GM12878 (cell line): ENCODE measurements at regions not wholly inside any gene's neighbourhood (a gene's known extent, or its start where the extent isn't known, plus 50 kb on each side); places are given as distances from the start of the nearest gene placed in this dataset.

Source experiments
- ATAC-seq: fragments of 200-7000 bp; cut with Tn5 transposase; 3 replicates; pipeline ENCODE4 v1.9.1; 2020; ENCODE audit warnings: mild to moderate bottlenecking, moderate library complexity
- BruUV-seq: library from RNA; stranded (reverse); fragments of 400-500 nt; replicated peaks from 2 replicates; lab custom pipeline; 2021; lab: Mats Ljungman, UMichigan
- CTCF ChIA-PET: fragments of 300-600 bp; sonication (Branson Sonifier 250); formaldehyde crosslinking; extraction: SDS; loops from one replicate; lab custom pipeline; 2021; ENCODE audit warnings: inconsistent platforms; lab: Yijun Ruan, JAX
- POLR2A ChIA-PET: fragments of 350-600 bp; formaldehyde crosslinking; extraction: SDS; loops from one replicate; lab custom pipeline; 2021; ENCODE audit warnings: inconsistent platforms; lab: Charles Lee
- RAD21 ChIA-PET: fragments of 300-600 bp; sonication (Branson Sonifier 250); formaldehyde crosslinking; loops from one replicate; lab custom pipeline; 2023; ENCODE audit warnings: antibody characterized with exemption; ENCODE audit not compliant: unreplicated experiment; lab: Charles Lee
- SMC1A ChIA-PET: fragments of 300-600 bp; sonication (Branson Sonifier 250); formaldehyde crosslinking; loops from one replicate; lab custom pipeline; 2023; ENCODE audit not compliant: unreplicated experiment, uncharacterized antibody; lab: Charles Lee
- DNase-seq: peaks from one replicate; pipeline ENCODE4 v3.0.0-alpha.2; 2011; ENCODE audit warnings: low read depth, low spot score
- FAIRE-seq: peaks from 3 replicates; lab custom pipeline; 2011; peaks lifted over from hg19 to GRCh38; lab: Jason Lieb, UNC
- H2AFZ ChIP-seq: 2 replicates; pipeline ENCODE4 v1.6.0; 2011; ENCODE audit warnings: low read depth, low read length, control low read depth; ENCODE audit not compliant: control insufficient read depth
- H3K27ac ChIP-seq: 2 replicates; pipeline ENCODE4 v1.5.1; 2011; ENCODE audit warnings: control low read depth; ENCODE audit not compliant: control insufficient read depth, insufficient read depth
- H3K27me3 ChIP-seq, 2 experiments: replicated peaks in 1 of 2; 2 replicates each; pipeline versions ENCODE4 v1.6.0 to v1.6.1; 2011; ENCODE audit warnings: low read length in 1 of 2; ENCODE audit not compliant: control insufficient read depth in 2 of 2, insufficient read depth in 2 of 2
- H3K36me3 ChIP-seq, 2 experiments: 2 replicates each; pipeline ENCODE4 v1.5.1; 2011; ENCODE audit warnings: low read length in 1 of 2; ENCODE audit not compliant: control insufficient read depth in 2 of 2, insufficient read depth in 2 of 2
- H3K4me1 ChIP-seq: 2 replicates; pipeline ENCODE4 v1.6.1; 2011; ENCODE audit warnings: mild to moderate bottlenecking, low read length, moderate library complexity, mixed read lengths; ENCODE audit not compliant: control insufficient read depth, insufficient read depth
- H3K4me2 ChIP-seq: 2 replicates; pipeline ENCODE4 v1.6.0; 2011; ENCODE audit warnings: control low read depth; ENCODE audit not compliant: control insufficient read depth, insufficient read depth
- H3K4me3 ChIP-seq: fragments of 200-600 bp; sonication (generic); 2 replicates; pipeline ENCODE4 v1.5.1; 2016
- H3K79me2 ChIP-seq: 2 replicates; pipeline ENCODE4 v1.6.0; 2011; ENCODE audit warnings: low read length; ENCODE audit not compliant: control insufficient read depth, insufficient read depth
- H3K9ac ChIP-seq: 2 replicates; pipeline ENCODE4 v1.8.0; 2011; ENCODE audit warnings: low read length, control low read depth, mixed read lengths; ENCODE audit not compliant: control insufficient read depth, insufficient read depth
- H3K9me3 ChIP-seq: replicated peaks from 3 replicates; pipeline ENCODE4 v1.5.1; 2011; ENCODE audit warnings: mild to moderate bottlenecking, low read length; ENCODE audit not compliant: control insufficient read depth, insufficient read depth
- H4K20me1 ChIP-seq: 2 replicates; pipeline ENCODE4 v1.6.0; 2011; ENCODE audit not compliant: control insufficient read depth, insufficient read depth
- NR2C2 ChIP-seq: IDR thresholded peaks from 2 replicates; pipeline ENCODE4 v1.6.1; 2011; ENCODE audit warnings: borderline replicate concordance, low read depth; ENCODE audit not compliant: control insufficient read depth, insufficient read length
- POLR2AphosphoS2 ChIP-seq: IDR thresholded peaks from 2 replicates; pipeline ENCODE4 v1.6.1; 2011; ENCODE audit warnings: low read depth, mild to moderate bottlenecking, low read length, improper control_type of control experiment, moderate library complexity
- RCOR1 ChIP-seq: conservative IDR thresholded peaks from 2 replicates; pipeline ENCODE4 v1.6.1; 2012; ENCODE audit warnings: low read depth, low read length, improper control_type of control experiment
- WGBS: methylation state at CpG from one replicate; pipeline ENCODE4 v1.1.6; 2016; ENCODE audit warnings: low lambda C conversion rate; ENCODE audit not compliant: insufficient replicate concordance, insufficient coverage; ENCODE audit errors: missing lambda C conversion rate; 5-methylcytosine and 5-hydroxymethylcytosine counted together
- in situ Hi-C: fragments of 300-500 bp; cut with MboI; formaldehyde crosslinking; loops from 9 replicates; pipeline ENCODE4 v1.14.3; 2018; ENCODE audit warnings: mixed read lengths
- intact Hi-C: fragments of 100-400 bp; cut with micrococcal nuclease; formaldehyde crosslinking; loops from one replicate; pipeline ENCODE4 v1.14.2; 2022; ENCODE audit not compliant: unreplicated experiment
- TF ChIP-seq, protein P1 (sequence below): IDR thresholded peaks from 2 replicates; pipeline ENCODE4 v1.6.1; 2011; ENCODE audit warnings: borderline replicate concordance, low read depth, mild to moderate bottlenecking, moderate library complexity, mixed read lengths, low read length; ENCODE audit not compliant: insufficient read depth; ENCODE audit errors: extremely low read length
- TF ChIP-seq, protein P2 (sequence below): fragments of 450-650 bp; formaldehyde crosslinking; IDR thresholded peaks from 2 replicates; pipeline ENCODE4 v1.4.0; 2022; ENCODE audit warnings: mild to moderate bottlenecking, moderate library complexity
- TF ChIP-seq, protein P3 (sequence below): fragments of 450-650 bp; IDR thresholded peaks from 2 replicates; pipeline ENCODE4 v1.6.1; 2018; ENCODE audit warnings: mild to moderate bottlenecking, low read depth, moderate library complexity; ENCODE audit not compliant: partially characterized antibody

DNA sequence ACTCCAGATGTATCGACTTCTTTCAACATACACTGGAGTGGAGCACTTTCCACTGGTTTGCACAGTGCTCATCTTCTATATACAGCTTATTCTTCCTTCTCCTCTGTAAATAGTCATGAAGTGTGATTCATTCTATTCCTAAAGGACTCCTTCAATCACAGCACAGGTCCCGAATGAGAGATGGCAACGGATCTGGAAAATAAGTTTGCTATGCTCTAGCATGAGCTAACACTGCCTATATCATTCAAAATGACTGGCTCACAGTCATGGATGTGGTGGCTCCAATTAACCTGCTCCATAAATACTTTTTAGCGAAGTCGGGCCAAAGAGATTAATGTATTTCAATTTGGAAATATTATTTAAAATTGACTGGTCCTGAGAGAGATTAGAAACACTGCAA, 272.1 kb upstream of the CDH6 start (continued):
- TF ChIP-seq RCOR1 (no peak), NR2C2 (no peak)
- TF ChIP-seq, all 136 proteins: peak for 0

DNA sequence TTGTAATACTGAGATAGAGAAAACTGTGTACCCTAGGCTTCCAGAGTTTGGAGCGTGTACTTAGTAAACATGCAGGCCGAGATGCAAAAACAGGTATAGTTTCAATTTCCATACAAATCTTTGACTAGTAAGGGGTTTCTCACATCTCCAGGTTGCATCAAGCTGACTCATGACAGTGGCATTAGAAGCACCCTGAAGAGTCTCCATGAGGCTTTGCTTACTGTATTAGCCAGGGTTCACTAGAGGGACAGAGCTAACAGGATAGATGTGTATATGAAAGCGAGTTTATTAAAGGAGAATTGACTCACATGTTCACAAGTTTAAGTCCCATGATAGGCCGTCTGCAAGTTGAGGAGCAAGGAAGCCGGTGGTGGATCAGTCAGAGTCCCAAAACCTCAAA, 275.3 kb upstream of the CDH6 start:
- H3K9ac ChIP-seq: no peak overlapping the region
- no peaks in the 10 kb centered on the region for H4K20me1 ChIP-seq
- H3K27ac ChIP-seq: no peak overlapping the region
- H3K36me3 ChIP-seq: no peaks in the 10 kb centered on the region
- CTCF ChIA-PET: no interaction called here
- SMC1A ChIA-PET: no interaction called here
- H3K79me2 ChIP-seq: no peaks in the 10 kb centered on the region
- intact Hi-C loops: no loop called here
- ATAC-seq: no peak
- no TSS peak for BruUV-seq
- no peaks in the 10 kb centered on the region for H3K4me1 ChIP-seq
- WGBS: 9% methylated on average over 5 of the region's 5 CpGs
- H3K27me3 ChIP-seq: no peaks in the 10 kb centered on the region
- FAIRE-seq: no peak
- RAD21 ChIA-PET: no interaction called here
- TF ChIP-seq, protein P1, sequence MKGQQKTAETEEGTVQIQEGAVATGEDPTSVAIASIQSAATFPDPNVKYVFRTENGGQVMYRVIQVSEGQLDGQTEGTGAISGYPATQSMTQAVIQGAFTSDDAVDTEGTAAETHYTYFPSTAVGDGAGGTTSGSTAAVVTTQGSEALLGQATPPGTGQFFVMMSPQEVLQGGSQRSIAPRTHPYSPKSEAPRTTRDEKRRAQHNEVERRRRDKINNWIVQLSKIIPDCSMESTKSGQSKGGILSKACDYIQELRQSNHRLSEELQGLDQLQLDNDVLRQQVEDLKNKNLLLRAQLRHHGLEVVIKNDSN: no peak
- TF ChIP-seq, protein P2, sequence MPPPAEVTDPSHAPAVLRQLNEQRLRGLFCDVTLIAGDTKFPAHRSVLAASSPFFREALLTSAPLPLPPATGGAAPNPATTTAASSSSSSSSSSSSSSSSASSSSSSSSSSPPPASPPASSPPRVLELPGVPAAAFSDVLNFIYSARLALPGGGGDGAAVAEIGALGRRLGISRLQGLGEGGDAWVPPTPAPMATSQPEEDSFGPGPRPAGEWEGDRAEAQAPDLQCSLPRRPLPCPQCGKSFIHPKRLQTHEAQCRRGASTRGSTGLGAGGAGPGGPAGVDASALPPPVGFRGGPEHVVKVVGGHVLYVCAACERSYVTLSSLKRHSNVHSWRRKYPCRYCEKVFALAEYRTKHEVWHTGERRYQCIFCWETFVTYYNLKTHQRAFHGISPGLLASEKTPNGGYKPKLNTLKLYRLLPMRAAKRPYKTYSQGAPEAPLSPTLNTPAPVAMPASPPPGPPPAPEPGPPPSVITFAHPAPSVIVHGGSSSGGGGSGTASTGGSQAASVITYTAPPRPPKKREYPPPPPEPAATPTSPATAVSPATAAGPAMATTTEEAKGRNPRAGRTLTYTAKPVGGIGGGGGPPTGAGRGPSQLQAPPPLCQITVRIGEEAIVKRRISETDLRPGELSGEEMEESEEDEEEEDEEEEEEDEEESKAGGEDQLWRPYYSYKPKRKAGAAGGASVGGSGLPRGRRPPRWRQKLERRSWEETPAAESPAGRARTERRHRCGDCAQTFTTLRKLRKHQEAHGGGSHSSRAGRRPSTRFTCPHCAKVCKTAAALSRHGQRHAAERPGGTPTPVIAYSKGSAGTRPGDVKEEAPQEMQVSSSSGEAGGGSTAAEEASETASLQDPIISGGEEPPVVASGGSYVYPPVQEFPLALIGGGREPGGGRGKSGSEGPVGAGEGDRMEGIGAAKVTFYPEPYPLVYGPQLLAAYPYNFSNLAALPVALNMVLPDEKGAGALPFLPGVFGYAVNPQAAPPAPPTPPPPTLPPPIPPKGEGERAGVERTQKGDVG: no peak
- TF ChIP-seq, protein P3, sequence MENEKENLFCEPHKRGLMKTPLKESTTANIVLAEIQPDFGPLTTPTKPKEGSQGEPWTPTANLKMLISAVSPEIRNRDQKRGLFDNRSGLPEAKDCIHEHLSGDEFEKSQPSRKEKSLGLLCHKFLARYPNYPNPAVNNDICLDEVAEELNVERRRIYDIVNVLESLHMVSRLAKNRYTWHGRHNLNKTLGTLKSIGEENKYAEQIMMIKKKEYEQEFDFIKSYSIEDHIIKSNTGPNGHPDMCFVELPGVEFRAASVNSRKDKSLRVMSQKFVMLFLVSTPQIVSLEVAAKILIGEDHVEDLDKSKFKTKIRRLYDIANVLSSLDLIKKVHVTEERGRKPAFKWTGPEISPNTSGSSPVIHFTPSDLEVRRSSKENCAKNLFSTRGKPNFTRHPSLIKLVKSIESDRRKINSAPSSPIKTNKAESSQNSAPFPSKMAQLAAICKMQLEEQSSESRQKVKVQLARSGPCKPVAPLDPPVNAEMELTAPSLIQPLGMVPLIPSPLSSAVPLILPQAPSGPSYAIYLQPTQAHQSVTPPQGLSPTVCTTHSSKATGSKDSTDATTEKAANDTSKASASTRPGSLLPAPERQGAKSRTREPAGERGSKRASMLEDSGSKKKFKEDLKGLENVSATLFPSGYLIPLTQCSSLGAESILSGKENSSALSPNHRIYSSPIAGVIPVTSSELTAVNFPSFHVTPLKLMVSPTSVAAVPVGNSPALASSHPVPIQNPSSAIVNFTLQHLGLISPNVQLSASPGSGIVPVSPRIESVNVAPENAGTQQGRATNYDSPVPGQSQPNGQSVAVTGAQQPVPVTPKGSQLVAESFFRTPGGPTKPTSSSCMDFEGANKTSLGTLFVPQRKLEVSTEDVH: no peak
- no peak for TF ChIP-seq POLR2AphosphoS2
- TF ChIP-seq, all 136 proteins: peak for 0
- Histone ChIP-seq H3K4me2 (no peak overlapping the region), H3K9me3 (no peaks in the 10 kb centered on the region), H2AFZ (no peak overlapping the region), H3K4me3 (no peak overlapping the region)
- no peak for DNase-seq
- in situ Hi-C loops: no loop called here
- POLR2A ChIA-PET: no interaction called here
